SW480 (cell line): ENCODE measurements at regions not wholly inside any gene's neighbourhood (a gene's known extent, or its start where the extent isn't known, plus 50 kb on each side); places are given as distances from the start of the nearest gene placed in this dataset.
"Not testable (repeated sequence)": the region's sequence is repeated elsewhere in the genome, so short reads cannot be mapped to it uniquely, and the experiment has no call there.

ENCODE experiments used
- DNase-seq: peaks from one replicate; pipeline ENCODE4 v3.0.0-alpha.2; 2016; ENCODE audit warnings: low spot score

- DNase-seq, result no peak
Measured at GRCh38 chr15:24150542-24150941, 463.4 kb upstream of the NDN start.

- not testable (repeated sequence) for DNase-seq
Measured at GRCh38 chr15:24158306-24158705, 471.2 kb upstream of the NDN start.

DNA sequence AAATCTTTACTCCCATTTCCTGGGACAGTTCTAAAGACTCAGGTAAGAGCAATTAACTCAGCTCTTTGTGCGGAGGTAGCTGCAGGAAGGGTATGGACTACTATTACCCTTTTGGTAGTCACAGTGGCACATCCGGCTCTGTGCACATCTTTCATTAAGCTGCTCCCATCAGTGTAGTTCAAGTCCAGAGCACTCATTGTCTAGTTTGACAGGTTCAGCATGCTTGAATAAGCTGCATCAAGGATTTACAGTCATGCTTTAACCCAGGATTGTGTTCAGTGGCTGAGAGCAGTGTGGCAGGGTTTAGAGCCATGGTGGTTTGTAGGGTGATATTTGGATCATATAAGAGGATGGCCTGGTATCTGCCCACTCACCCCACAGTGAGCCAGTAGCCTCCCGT is 478.4 kb upstream of the NDN start:
- DNase-seq, result not testable (repeated sequence)

GRCh38 chr15:24202297-24202696 is 473.3 kb upstream of the NPAP1 start:
- DNase-seq, result not testable (repeated sequence)

GRCh38 chr15:24211742-24212476 is 463.7 kb upstream of the NPAP1 start:
- not testable (repeated sequence) for DNase-seq

DNA sequence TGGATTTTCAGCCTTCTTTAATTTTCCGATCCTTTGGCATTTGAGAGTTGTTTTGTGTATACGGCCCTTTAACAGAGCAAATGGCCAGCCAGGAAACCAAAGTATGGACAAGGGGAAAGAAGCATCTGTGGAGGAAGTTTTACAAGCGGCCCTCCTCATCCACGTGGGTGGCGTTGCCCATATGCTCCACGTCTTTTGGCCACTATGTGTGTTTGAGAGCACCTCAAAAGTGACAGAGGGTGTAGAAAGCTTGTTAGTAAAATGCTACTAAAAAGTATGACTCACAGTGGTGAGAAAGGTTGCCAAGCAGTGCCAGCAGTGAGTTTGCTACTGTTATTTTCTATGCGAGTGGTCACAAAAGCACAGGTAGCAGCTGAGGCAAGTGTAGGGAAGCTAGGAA is 451.8 kb upstream of the NPAP1 start:
- DNase-seq, result no peak

GRCh38 chr15:24224161-24224560 is 451.4 kb upstream of the NPAP1 start:
- no peak for DNase-seq

GRCh38 chr15:24228922-24229321 is 446.7 kb upstream of the NPAP1 start:
- not testable (repeated sequence) for DNase-seq

DNA sequence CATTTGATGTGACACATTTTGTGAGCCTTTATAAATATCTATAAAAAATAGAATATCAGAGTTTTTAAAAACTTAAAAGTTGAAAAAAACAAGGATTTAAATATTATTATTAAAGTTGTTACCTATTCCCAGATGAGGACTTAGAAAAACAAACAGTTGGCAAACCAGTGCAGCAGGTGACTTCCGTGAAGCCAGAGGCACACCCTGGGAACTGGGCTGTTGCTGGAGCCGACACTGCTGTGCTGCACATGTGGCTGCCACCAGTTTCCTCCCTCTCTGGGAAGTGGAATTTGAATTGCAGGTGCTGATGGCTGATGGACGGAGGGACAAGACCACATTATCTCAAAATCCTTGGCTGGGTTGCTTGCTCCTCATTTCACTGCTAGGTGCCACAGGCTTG is 442.4 kb upstream of the NPAP1 start:
- not testable (repeated sequence) for DNase-seq

- DNase-seq, result not testable (repeated sequence)
Measured at GRCh38 chr15:24240580-24240979, 435.0 kb upstream of the NPAP1 start.

DNA sequence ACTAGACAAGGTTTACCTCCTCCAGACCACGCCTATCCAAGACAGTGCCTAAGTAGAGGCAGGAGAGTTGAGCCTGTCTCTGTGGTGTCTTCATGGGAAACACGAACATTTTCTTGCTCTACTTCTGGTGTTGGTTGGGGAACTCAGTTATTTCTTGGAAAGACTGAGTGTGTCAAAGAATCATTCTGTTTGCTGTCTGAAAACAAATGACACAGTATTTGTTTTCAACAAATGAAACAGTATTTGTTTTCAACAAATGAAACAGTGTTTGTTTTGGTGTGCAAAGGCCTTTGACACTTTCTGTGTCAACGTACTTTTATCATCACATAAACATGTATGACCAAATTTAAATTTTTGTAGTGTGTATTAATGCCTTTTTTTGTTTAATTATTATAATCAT is 416.5 kb upstream of the NPAP1 start:
- not testable (repeated sequence) for DNase-seq

DNA sequence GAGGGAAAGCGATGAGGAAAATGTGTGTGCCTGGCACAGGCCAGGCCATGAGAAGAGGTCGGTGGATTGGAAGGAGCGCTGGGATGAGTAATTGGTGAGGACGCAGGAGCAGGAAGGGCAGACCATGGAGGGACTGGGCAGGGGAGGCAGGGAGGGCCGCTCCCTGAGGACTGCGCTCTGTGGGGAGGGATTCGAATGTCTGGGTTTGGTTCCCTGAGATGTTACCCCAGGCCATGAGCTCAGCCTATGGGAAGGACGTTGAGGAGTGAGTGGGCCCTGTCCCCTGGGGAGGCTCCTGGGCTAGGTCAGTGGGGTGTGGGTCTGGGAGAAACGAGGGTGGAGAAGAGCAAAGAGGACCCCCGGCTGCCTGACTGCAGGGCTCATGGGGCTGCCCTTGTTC is 415.2 kb upstream of the NPAP1 start:
- not testable (repeated sequence) for DNase-seq

DNA sequence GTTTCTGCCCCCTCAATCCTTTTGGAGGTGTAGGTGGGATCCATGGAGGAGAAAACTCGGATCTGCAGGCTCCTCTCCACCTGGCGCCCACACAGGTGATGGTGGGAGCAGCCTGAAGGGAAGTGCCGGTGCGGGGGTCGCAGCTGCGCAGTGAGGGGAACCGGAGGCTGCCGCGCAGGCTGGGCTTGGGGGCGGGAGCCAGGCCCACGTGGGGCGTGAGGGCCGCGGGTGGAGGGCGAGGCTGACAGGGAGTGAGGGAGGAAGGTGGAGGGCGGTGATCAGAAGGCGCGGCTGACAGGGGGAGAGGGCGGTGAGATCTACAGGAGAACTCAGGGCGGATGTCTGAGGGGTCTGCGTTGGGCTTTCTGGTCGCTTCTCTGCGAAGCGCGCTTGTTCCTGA is 414.7 kb upstream of the NPAP1 start:
- not testable (repeated sequence) for DNase-seq

GRCh38 chr15:24268536-24269165 is 406.9 kb upstream of the NPAP1 start:
- DNase-seq, result not testable (repeated sequence)

DNA sequence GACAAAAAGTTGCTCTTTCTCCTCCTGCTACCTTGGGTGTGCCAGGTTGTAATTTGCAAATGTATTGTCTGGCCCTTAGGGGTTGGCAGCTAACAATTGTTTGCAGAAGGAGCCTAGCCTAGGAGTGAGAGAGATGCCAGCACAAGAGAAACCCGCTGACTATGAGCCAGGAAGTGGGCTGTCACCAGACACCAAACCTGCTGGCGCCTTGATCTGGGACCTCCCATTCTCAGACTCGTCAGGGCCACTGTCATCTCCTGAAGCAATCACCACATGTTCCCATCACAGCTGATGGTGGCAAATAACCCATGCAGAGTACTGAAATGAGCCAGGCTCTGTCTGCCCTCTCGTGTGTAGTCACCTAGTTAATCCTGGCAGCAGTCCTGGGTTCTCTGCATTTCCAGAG is 406.4 kb upstream of the NPAP1 start:
- no peak for DNase-seq

GRCh38 chr15:24269923-24270322 is 405.7 kb upstream of the NPAP1 start:
- no peak for DNase-seq

DNA sequence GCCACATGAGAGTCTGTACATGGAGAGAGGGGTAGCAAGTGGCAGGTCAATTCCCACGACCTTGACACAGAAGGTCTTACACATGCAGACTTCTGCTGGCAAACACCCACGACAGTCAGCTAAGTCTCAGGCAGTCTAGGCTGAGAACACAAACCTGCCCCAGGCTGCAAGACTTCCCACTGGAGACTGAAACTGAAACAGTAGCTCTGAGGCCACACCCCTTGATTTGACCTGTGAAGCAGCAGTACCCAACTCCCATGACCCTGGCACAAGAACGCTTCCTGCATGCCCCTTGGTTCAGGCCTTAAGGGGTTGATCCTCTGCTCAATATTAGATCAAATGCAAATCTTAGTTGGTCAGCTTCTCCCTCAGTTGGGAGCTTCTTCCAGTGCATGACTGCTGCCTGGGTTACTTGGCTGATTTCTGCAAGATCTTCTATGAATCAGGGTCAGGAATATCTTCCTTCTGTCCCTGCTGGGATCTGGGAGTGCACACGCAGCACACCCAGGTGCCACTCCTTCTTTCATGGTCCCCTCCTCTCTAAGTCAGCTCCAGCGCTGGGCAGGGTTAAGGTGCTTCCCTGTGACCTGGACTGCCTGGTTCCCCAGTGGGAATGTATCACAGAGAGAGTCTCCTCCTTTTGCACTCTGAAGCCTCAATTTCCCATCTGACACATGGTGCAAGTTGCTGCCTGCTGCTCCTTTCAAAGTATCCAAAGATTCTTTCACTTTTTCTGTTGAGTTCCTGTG is 403.9 kb upstream of the NPAP1 start:
- not testable (repeated sequence) for DNase-seq

DNA sequence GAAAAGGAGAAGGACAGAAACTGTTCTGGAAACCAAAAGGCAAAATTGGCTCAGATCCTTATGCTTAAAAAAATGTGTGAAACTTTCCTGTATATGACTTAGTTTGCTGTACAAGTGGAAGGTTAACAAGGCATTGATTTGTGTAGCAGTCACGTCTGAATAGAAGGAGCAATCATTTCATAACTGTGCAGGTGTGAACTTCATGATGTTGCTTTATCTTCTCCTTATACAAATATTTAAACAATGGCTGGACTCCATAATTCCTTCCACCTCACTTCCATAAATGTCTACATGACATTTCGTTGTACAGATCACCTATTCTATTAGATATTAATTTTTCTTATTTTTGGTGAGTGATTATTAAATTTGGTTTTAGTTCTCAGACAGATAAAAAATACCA is 382.7 kb upstream of the NPAP1 start:
- no peak for DNase-seq

DNA sequence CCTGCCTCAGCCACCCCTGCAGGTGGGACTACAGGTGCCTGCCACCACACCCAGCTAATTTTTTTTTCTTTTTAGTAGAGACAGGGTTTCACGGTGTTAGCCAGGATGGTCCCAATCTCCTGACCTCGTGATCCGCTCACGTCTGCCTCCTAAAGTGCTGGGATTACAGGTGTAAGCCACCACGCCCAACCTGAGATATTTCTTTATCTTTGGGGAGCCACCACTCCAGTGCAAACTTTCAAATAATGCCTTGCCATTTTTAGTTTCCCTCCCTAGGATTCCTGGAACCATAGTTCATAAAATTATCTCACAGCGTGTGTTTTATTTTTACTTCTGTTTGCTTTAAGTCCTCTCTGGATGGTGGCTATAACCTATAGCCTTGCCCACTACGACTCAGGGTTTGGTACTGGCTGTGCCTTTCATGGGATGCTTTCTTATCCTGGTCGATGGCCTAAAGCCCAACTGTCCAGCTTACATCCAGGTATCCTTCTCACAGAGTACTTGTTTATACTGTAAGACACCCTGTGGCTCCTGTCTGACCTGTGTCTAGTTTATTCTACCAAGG is 374.7 kb upstream of the NPAP1 start:
- not testable (repeated sequence) for DNase-seq

DNA sequence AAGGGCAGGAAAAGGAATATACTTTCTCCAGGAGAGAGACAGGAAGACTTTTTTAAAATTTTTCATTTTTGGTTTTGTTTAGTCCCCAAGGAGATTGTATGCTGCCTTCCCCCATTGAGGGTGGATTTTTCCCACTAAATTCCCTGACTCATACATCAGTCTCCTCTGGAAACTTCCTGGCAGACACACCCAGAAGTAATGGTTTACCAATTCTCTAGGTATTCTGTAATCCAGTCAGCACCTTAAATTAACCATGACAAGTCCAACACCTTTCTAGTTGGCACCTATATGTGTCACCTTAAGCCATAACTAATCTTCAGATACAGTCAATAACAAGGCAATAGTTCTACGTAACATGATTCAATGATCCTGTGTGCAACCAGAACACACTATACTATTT is 373.6 kb upstream of the NPAP1 start:
- not testable (repeated sequence) for DNase-seq

DNA sequence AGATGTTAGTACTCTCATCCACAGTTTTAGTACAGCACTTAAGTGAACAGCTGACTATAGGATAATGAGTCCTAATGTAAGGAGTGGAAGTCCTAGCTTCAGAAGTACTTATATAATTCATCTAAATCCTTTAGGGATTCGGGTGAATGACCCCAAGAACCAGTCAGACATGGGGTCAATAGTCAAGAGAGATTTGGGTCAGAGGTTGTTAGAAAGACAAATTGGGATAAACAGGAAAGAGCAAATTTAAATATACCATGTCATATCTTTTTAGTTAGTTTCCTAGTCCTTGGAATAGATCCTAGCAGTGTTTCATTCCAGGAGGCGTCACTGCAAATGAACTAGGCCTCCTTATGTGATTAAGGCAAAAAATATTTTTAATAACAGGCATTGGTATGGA is 370.8 kb upstream of the NPAP1 start:
- DNase-seq, result not testable (repeated sequence)

DNA sequence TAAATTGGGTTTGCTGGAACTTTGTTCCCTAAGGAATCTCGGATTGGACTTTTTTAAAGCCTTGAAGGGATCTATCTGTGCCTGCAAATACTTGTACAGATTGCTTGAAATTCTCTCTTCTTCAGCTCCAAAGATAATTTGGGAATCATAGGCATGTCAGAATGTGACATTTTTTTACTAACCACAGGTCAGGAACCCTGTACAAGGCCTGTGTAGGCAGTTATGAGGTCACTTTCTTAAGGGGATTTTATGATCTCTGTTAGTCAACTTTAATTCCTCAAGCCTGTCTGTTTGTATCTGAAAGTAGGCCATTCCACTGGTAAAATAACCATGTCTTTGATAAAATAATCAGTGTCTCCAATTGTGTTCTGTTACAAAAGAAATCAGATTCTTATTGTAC is 369.9 kb upstream of the NPAP1 start:
- DNase-seq, result not testable (repeated sequence)

GRCh38 chr15:24309700-24310099 is 365.9 kb upstream of the NPAP1 start:
- not testable (repeated sequence) for DNase-seq
